IMR-90 (cell line): ENCODE measurements at regions not wholly inside any gene's neighbourhood (a gene's known extent, or its start where the extent isn't known, plus 50 kb on each side); places are given as distances from the start of the nearest gene placed in this dataset.

Experiments
- ATAC-seq: fragments of 200-7000 bp; cut with Tn5 transposase; 2 replicates; pipeline ENCODE4 v1.9.1; 2020; ENCODE audit warnings: low read depth, mild to moderate bottlenecking, moderate library complexity
- BruUV-seq: library from RNA; stranded (reverse); fragments of 400-500 nt; replicated peaks from 2 replicates; lab custom pipeline; 2021; lab: Mats Ljungman, UMichigan
- CTCF ChIA-PET: fragments of 300-600 bp; formaldehyde crosslinking; extraction: SDS; loops from one replicate; lab custom pipeline; 2021; ENCODE audit warnings: antibody characterized with exemption; lab: Yijun Ruan, JAX
- POLR2A ChIA-PET: fragments of 300-600 bp; sonication (Branson Sonifier 250); formaldehyde crosslinking; loops from one replicate; lab custom pipeline; 2022; ENCODE audit warnings: antibody characterized with exemption; ENCODE audit not compliant: unreplicated experiment; lab: Charles Lee
- DNase-seq: peaks from one replicate; pipeline ENCODE4 v3.0.0; 2013
- H2AFZ ChIP-seq: replicated peaks from 2 replicates; pipeline ENCODE3; 2013; ENCODE audit warnings: low read length, mild to moderate bottlenecking; ENCODE audit not compliant: poor library complexity
- H2AK5ac ChIP-seq: 2 replicates; pipeline ENCODE4 v1.6.1; 2013; ENCODE audit warnings: low read depth, low read length, inconsistent platforms
- H2AK9ac ChIP-seq: replicated peaks from 2 replicates; pipeline ENCODE3; 2013; ENCODE audit warnings: mild to moderate bottlenecking, low read depth, low read length, moderate library complexity; ENCODE audit not compliant: poor library complexity
- H2BK120ac ChIP-seq: 2 replicates; pipeline ENCODE4 v1.6.1; 2013; ENCODE audit warnings: low read depth, low read length, inconsistent platforms
- H2BK15ac ChIP-seq: 3 replicates; pipeline ENCODE4 v1.6.1; 2013; ENCODE audit warnings: low read depth, low read length, inconsistent platforms
- H2BK20ac ChIP-seq: 2 replicates; pipeline ENCODE4 v1.6.1; 2013; ENCODE audit warnings: low read depth, mild to moderate bottlenecking, inconsistent platforms, low read length, moderate library complexity
- H2BK5ac ChIP-seq: 2 replicates; pipeline ENCODE4 v1.6.1; 2013; ENCODE audit warnings: mild to moderate bottlenecking, low read depth, low read length, inconsistent platforms; ENCODE audit not compliant: poor library complexity, severe bottlenecking
- H3K14ac ChIP-seq: replicated peaks from 2 replicates; pipeline ENCODE4 v1.6.1; 2013; ENCODE audit warnings: low read depth, low read length, inconsistent platforms
- H3K18ac ChIP-seq: 2 replicates; pipeline ENCODE4 v1.6.1; 2013; ENCODE audit warnings: low read depth, low read length, control low read depth
- H3K23ac ChIP-seq: 2 replicates; pipeline ENCODE4 v1.6.1; 2013; ENCODE audit warnings: low read depth, low read length, inconsistent platforms
- H3K27ac ChIP-seq: 2 replicates; pipeline ENCODE4 v1.5.1; 2013; ENCODE audit warnings: mild to moderate bottlenecking, control low read depth, low read length; ENCODE audit not compliant: insufficient read depth
- H3K27me3 ChIP-seq: 2 replicates; pipeline ENCODE4 v1.6.1; 2013; ENCODE audit warnings: low read length; ENCODE audit not compliant: control insufficient read depth, insufficient read depth
- H3K36me3 ChIP-seq: 2 replicates; pipeline ENCODE4 v1.6.1; 2013; ENCODE audit warnings: low read length, mixed read lengths; ENCODE audit not compliant: control insufficient read depth, insufficient read depth
- H3K4ac ChIP-seq: 2 replicates; pipeline ENCODE4 v1.6.1; 2013; ENCODE audit warnings: low read depth, low read length, inconsistent platforms
- H3K4me1 ChIP-seq: 2 replicates; pipeline ENCODE4 v1.6.1; 2013; ENCODE audit warnings: low read length, mixed read lengths; ENCODE audit not compliant: control insufficient read depth, insufficient read depth
- H3K4me2 ChIP-seq: 2 replicates; pipeline ENCODE4 v1.6.1; 2013; ENCODE audit warnings: low read depth, mild to moderate bottlenecking, control low read depth, low read length, moderate library complexity
- H3K4me3 ChIP-seq: 2 replicates; pipeline ENCODE4 v1.5.1; 2013; ENCODE audit warnings: low read depth, mild to moderate bottlenecking, control low read depth, low read length, moderate library complexity; ENCODE audit not compliant: insufficient read depth
- H3K56ac ChIP-seq: 2 replicates; pipeline ENCODE4 v1.6.1; 2013; ENCODE audit warnings: low read length, inconsistent platforms; ENCODE audit not compliant: insufficient read depth; ENCODE audit errors: extremely low read depth
- H3K79me1 ChIP-seq, 2 experiments: 2 replicates each; pipeline ENCODE4 v1.6.1; 2013; ENCODE audit warnings: low read length in 2 of 2, inconsistent platforms in 1 of 2, low read depth in 1 of 2
- H3K9ac ChIP-seq: 2 replicates; pipeline ENCODE4 v1.6.1; 2013; ENCODE audit warnings: low read depth, low read length, control low read depth
- H3K9me1 ChIP-seq: 2 replicates; pipeline ENCODE4 v1.6.1; 2013; ENCODE audit warnings: low read length, inconsistent platforms; ENCODE audit not compliant: insufficient read depth
- H3K9me3 ChIP-seq: 2 replicates; pipeline ENCODE4 v1.6.1; 2013; ENCODE audit warnings: low read length; ENCODE audit not compliant: control insufficient read depth, insufficient read depth
- H4K20me1 ChIP-seq: 2 replicates; pipeline ENCODE4 v1.6.1; 2013; ENCODE audit warnings: low read length, inconsistent platforms; ENCODE audit not compliant: insufficient read depth
- H4K5ac ChIP-seq: 2 replicates; pipeline ENCODE4 v1.6.1; 2013; ENCODE audit warnings: mild to moderate bottlenecking, low read depth, low read length, control low read depth
- H4K8ac ChIP-seq, 2 experiments: 2 replicates each; pipeline ENCODE4 v1.6.1; 2013; ENCODE audit warnings: low read depth in 2 of 2, low read length in 2 of 2, control low read depth in 1 of 2, inconsistent platforms in 1 of 2
- H4K91ac ChIP-seq: 2 replicates; pipeline ENCODE4 v1.6.1; 2013; ENCODE audit warnings: low read depth, low read length, inconsistent platforms; ENCODE audit not compliant: insufficient read depth
- FOS ChIP-seq: fragments of 150-350 bp; IDR thresholded peaks from 2 replicates; pipeline ENCODE4 v1.6.1; 2016; ENCODE audit warnings: low read depth, low read length
- NFE2L2 ChIP-seq: fragments of 150-350 bp; IDR thresholded peaks from 2 replicates; pipeline ENCODE4 v1.6.1; 2016; ENCODE audit warnings: low read depth, mild to moderate bottlenecking, low read length
- POLR2A ChIP-seq: IDR thresholded peaks from 2 replicates; pipeline ENCODE4 v1.6.1; 2012; ENCODE audit warnings: mild to moderate bottlenecking, low read depth, low read length
- WGBS, 2 experiments: methylation state at CpG; one replicate each; pipeline versions ENCODE4 v1.1.5 to v1.1.7; 2013; ENCODE audit warnings: missing lambda C conversion rate in 2 of 2; ENCODE audit not compliant: insufficient read length in 1 of 2; ENCODE audit errors: extremely low coverage in 2 of 2; 5-methylcytosine and 5-hydroxymethylcytosine counted together
- dilution Hi-C: fragments of 300-500 bp; cut with HindIII; formaldehyde crosslinking; loops from one replicate; pipeline ENCODE4 v1.14.3; 2018; ENCODE audit warnings: low sequenced_read_pairs; ENCODE audit not compliant: unreplicated experiment
- in situ Hi-C: fragments of 300-500 bp; cut with MboI; formaldehyde crosslinking; loops from 3 replicates; pipeline ENCODE4 v1.14.3; 2019; ENCODE audit warnings: low sequenced_read_pairs, inconsistent platforms, mixed read lengths
- intact Hi-C: fragments of 100-400 bp; cut with micrococcal nuclease; formaldehyde crosslinking; loops from 2 replicates; pipeline ENCODE4 v1.10.0; 2022
- TF ChIP-seq, protein P1 (sequence below): fragments of 150-350 bp; IDR thresholded peaks from 2 replicates; pipeline ENCODE4 v1.6.1; 2016; ENCODE audit warnings: low read depth, mild to moderate bottlenecking, low read length, moderate library complexity, borderline replicate concordance

DNA sequence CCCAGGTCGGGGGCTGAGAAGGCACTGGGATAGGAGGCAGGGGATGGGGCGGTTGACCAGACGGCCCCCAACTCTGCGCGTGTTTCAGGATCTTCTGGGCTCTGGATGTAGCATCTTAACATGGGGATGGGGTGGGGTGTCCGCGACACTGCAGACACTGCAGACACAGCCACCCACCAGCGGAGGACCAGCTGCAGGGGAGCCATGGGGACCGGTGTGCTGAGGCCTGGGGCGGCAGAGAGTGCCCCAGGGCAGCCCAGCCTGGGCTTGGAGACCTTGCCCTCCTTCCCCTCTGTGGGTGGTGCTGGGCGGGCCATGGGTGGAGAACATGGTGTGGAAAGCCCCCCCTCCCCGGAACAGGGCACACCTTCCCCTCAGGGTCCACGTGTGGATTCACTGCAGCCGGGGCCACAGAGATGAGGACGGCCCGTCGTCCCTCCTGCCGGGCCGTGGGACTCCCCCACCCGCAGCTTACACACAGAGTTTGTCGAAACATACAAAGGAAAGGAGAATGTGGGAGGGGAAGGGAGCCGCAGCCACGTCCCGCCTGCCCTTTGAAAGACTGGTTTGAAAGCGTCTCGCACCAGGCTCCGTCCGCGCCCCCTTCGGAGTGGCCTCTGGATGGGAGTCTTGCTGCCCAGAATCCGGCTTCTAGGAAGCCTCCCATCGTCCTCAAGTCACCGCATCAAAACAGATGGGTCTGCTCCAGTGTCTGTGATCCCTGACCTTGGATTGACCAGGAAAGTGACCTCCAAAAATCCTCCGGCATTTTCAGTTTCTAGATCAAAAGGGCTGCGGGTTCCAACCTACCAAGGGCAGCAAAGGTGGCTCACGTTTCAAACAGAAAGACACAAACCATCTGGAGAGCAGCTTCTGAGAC lies 91.5 kb upstream of the TCERG1L start:
- Histone ChIP-seq H3K23ac (no peak overlapping the region), H3K79me1 (no peaks in the 10 kb centered on the region), H3K9me3 (peaks cover 56% of the 10 kb centered on the region), H2BK120ac (no peak overlapping the region), H3K36me3 (no peaks in the 10 kb centered on the region), H3K9ac (no peak overlapping the region), H2AFZ (no peak overlapping the region), H4K8ac (no peak overlapping the region), H3K4me1 (no peaks in the 10 kb centered on the region), H3K4me3 (no peak overlapping the region), H3K56ac (no peak overlapping the region), H3K9me1 (no peaks in the 10 kb centered on the region), H4K91ac (no peak overlapping the region), H3K27ac (no peak overlapping the region), H3K18ac (no peak overlapping the region), H2BK15ac (no peak overlapping the region), H2AK9ac (no peak overlapping the region), H3K14ac (no peak overlapping the region), H4K20me1 (no peaks in the 10 kb centered on the region), H3K4ac (no peak overlapping the region), H3K4me2 (no peak overlapping the region), H3K27me3 (no peaks in the 10 kb centered on the region), H4K5ac (no peak overlapping the region), H2AK5ac (no peak overlapping the region), H2BK20ac (no peak overlapping the region), H2BK5ac (no peak overlapping the region)
- intact Hi-C loops = no loop called here
- DNase-seq (no peak), ATAC-seq (no peak)
- dilution Hi-C loops = no loop called here
- no TSS peak for BruUV-seq
- ChIA-PET POLR2A (no interaction called here), CTCF (no interaction called here)
- in situ Hi-C loops = no loop called here
- whole genome bisulfite sequencing, 2 experiments = 7% methylated on average over 8 of the region's 36 CpGs; no CpG with 5 or more reads in 1 of the 2 experiments
- TF ChIP-seq POLR2A (no peak), NFE2L2 (no peak), FOS (no peak)
- TF ChIP-seq, protein P1, sequence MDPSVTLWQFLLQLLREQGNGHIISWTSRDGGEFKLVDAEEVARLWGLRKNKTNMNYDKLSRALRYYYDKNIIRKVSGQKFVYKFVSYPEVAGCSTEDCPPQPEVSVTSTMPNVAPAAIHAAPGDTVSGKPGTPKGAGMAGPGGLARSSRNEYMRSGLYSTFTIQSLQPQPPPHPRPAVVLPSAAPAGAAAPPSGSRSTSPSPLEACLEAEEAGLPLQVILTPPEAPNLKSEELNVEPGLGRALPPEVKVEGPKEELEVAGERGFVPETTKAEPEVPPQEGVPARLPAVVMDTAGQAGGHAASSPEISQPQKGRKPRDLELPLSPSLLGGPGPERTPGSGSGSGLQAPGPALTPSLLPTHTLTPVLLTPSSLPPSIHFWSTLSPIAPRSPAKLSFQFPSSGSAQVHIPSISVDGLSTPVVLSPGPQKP = no peak
